HG02642 (cell line): ENCODE measurements at regions not wholly inside any gene's neighbourhood (a gene's known extent, or its start where the extent isn't known, plus 50 kb on each side); places are given as distances from the start of the nearest gene placed in this dataset.

Experiments used
- ATAC-seq: cut with Tn5 transposase; IDR thresholded peaks from one replicate; pipeline ENCODE4 v1.9.1; 2021; ENCODE audit warnings: mild to moderate bottlenecking; ENCODE audit not compliant: unreplicated experiment, poor library complexity

GRCh38 chr2:120785228-120785966, 49.7 kb downstream of the GLI2 start:
- no peak for ATAC-seq

- ATAC-seq = no peak
Observed at GRCh38 chr2:120786038-120786960, 50.6 kb downstream of the GLI2 start.

- ATAC-seq = no peak
Observed at GRCh38 chr2:120787111-120787821, 51.6 kb downstream of the GLI2 start.

GRCh38 chr2:120787822-120788700, 52.4 kb downstream of the GLI2 start:
- ATAC-seq = no peak

- ATAC-seq = no peak
Observed at GRCh38 chr2:120791243-120791961, 55.7 kb downstream of the GLI2 start.

GRCh38 chr2:120791962-120792297, 56.3 kb downstream of the GLI2 start:
- ATAC-seq = no peak

GRCh38 chr2:120793682-120794403, 58.2 kb downstream of the GLI2 start:
- no peak for ATAC-seq

- no peak for ATAC-seq
Observed at GRCh38 chr2:120794716-120795115, 59.0 kb downstream of the GLI2 start.

- ATAC-seq = no peak
Observed at GRCh38 chr2:120796094-120796493, 60.4 kb downstream of the GLI2 start.

GRCh38 chr2:120797421-120798221, 62.0 kb downstream of the GLI2 start:
- no peak for ATAC-seq

- no peak for ATAC-seq
Observed at GRCh38 chr2:120798567-120799247, 63.0 kb downstream of the GLI2 start.

- ATAC-seq = no peak
Observed at GRCh38 chr2:120802158-120802557, 66.5 kb downstream of the GLI2 start.

GRCh38 chr2:120802867-120803484, 67.3 kb downstream of the GLI2 start:
- ATAC-seq = no peak

GRCh38 chr2:120803764-120804335, 68.2 kb downstream of the GLI2 start:
- no peak for ATAC-seq

GRCh38 chr2:120804459-120804858, 68.8 kb downstream of the GLI2 start:
- ATAC-seq = no peak

- ATAC-seq = no peak
Observed at GRCh38 chr2:120805011-120805410, 69.3 kb downstream of the GLI2 start.

- no peak for ATAC-seq
Observed at GRCh38 chr2:120805602-120806001, 69.9 kb downstream of the GLI2 start.
